CD4-positive, alpha-beta T cell (primary cell): ENCODE measurements at regions not wholly inside any gene's neighbourhood (a gene's known extent, or its start where the extent isn't known, plus 50 kb on each side); places are given as distances from the start of the nearest gene placed in this dataset.

Experiments used
- ATAC-seq: fragments of 200-7000 bp; cut with Tn5 transposase; one replicate; pipeline ENCODE4 v1.10.0; 2022; ENCODE audit warnings: mild to moderate bottlenecking; ENCODE audit not compliant: poor library complexity
- CTCF ChIA-PET: fragments of 350-600 bp; sonication (Branson Sonifier 250); formaldehyde crosslinking; loops from one replicate; lab custom pipeline; 2021; ENCODE audit warnings: antibody characterized with exemption, inconsistent platforms; lab: Charles Lee
- POLR2A ChIA-PET: fragments of 350-600 bp; sonication (Branson Sonifier 250); formaldehyde crosslinking; loops from one replicate; lab custom pipeline; 2021; ENCODE audit warnings: antibody characterized with exemption, inconsistent platforms; lab: Charles Lee
- DNase-seq, 14 experiments: peaks; one replicate each; pipeline ENCODE4 v3.0.0-alpha.2; 2013 to 2020; ENCODE audit warnings: mixed read lengths in 2 of 14
- H3K27ac ChIP-seq, 2 donors: one replicate each; pipeline versions ENCODE4 v1.5.1 to v1.7.0; 2013; ENCODE audit warnings: low read length in 2 of 2, low read depth in 1 of 2, mild to moderate bottlenecking in 1 of 2
- H3K27me3 ChIP-seq, 2 experiments: 1 replicate in 1 of 2; 2 replicates in 1 of 2; pipeline versions ENCODE4 v1.6.1 to v1.7.0; 2013; ENCODE audit warnings: low read length in 2 of 2, control low read depth in 1 of 2, mild to moderate bottlenecking in 1 of 2, moderate library complexity in 1 of 2; ENCODE audit not compliant: insufficient read depth in 2 of 2, control insufficient read depth in 1 of 2
- H3K36me3 ChIP-seq: one replicate; pipeline ENCODE4 v1.6.1; 2013; ENCODE audit warnings: low read length, control low read depth; ENCODE audit not compliant: insufficient read depth
- H3K4me1 ChIP-seq: one replicate; pipeline ENCODE4 v1.6.1; 2013; ENCODE audit warnings: low read length, control low read depth; ENCODE audit not compliant: insufficient read depth
- H3K4me3 ChIP-seq: one replicate; pipeline ENCODE4 v1.5.1; 2013; ENCODE audit warnings: mild to moderate bottlenecking, low read length, moderate library complexity
- H3K9me3 ChIP-seq, 2 experiments: 1 replicate in 1 of 2; 2 replicates in 1 of 2; pipeline versions ENCODE4 v1.6.1 to v1.7.0; 2013; ENCODE audit warnings: low read length in 2 of 2, mild to moderate bottlenecking in 2 of 2, control low read depth in 1 of 2, moderate library complexity in 1 of 2; ENCODE audit not compliant: control insufficient read depth in 1 of 2, insufficient read depth in 1 of 2
- H3K27ac Mint-ChIP-seq: one replicate; pipeline ENCODE4 v1.8.0; 2020; ENCODE audit warnings: mixed read lengths
- H3K27me3 Mint-ChIP-seq: one replicate; pipeline ENCODE4 v1.8.0; 2021; ENCODE audit warnings: mixed read lengths
- H3K36me3 Mint-ChIP-seq: one replicate; pipeline ENCODE4 v1.8.0; 2021; ENCODE audit warnings: low read depth, mixed read lengths
- H3K4me1 Mint-ChIP-seq: one replicate; pipeline ENCODE4 v1.8.0; 2021; ENCODE audit warnings: low read depth, mixed read lengths
- H3K4me3 Mint-ChIP-seq: one replicate; pipeline ENCODE4 v1.8.0; 2020; ENCODE audit warnings: mild to moderate bottlenecking, mixed read lengths
- H3K9me3 Mint-ChIP-seq: one replicate; pipeline ENCODE4 v1.8.0; 2020; ENCODE audit warnings: mixed read lengths
- CTCF ChIP-seq: fragments of 200-600 bp; IDR thresholded peaks from one replicate; pipeline ENCODE4 v1.8.0; 2022; ENCODE audit warnings: antibody characterized with exemption, mild to moderate bottlenecking
- intact Hi-C, 2 experiments: fragments of 100-400 bp; cut with DNase I in 1 of 2; cut with micrococcal nuclease in 1 of 2; formaldehyde crosslinking; loops; one replicate each; pipeline versions ENCODE4 v1.15.1 to v1.9.0; 2023 to 2025; cut with DNase I, micrococcal nuclease

GRCh38 chr15:77775373-77775772, 142.7 kb upstream of the LINGO1 start:
- intact Hi-C loops, result no loop called here
- ChIA-PET POLR2A (no interaction called here), CTCF (no interaction called here)
- Histone ChIP-seq H3K27me3 (no peaks in the 10 kb centered on the region), H3K4me1 (no peaks in the 10 kb centered on the region), H3K4me3 (no peak overlapping the region), H3K27ac (no peak overlapping the region), H3K9me3 (peaks cover 0 to 7% of the 10 kb centered on the region in 2 experiments), H3K36me3 (no peaks in the 10 kb centered on the region)
- no peak for TF ChIP-seq CTCF
- H3K27me3 Mint-ChIP-seq, result no peaks in the 10 kb centered on the region
- no peak overlapping the region for H3K4me3 Mint-ChIP-seq
- no peaks in the 10 kb centered on the region for H3K36me3 Mint-ChIP-seq
- DNase-seq (no peak), ATAC-seq (no peak)
- no peaks in the 10 kb centered on the region for H3K4me1 Mint-ChIP-seq
- peaks cover under 1% of the 10 kb centered on the region for H3K9me3 Mint-ChIP-seq
- H3K27ac Mint-ChIP-seq, result no peak overlapping the region

GRCh38 chr15:77774350-77774749, 141.6 kb upstream of the LINGO1 start:
- DNase-seq, result no peak
- CTCF ChIA-PET, result no interaction called here
- H3K27ac ChIP-seq, result no peak overlapping the region
- Mint-ChIP-seq H3K9me3 (no peaks in the 10 kb centered on the region), H3K27ac (no peak overlapping the region), H3K27me3 (no peaks in the 10 kb centered on the region), H3K4me3 (no peak overlapping the region), H3K36me3 (no peaks in the 10 kb centered on the region), H3K4me1 (no peaks in the 10 kb centered on the region)
- H3K9me3 ChIP-seq, result no peaks in the 10 kb centered on the region
- H3K27me3 ChIP-seq, result no peaks in the 10 kb centered on the region
- no peak for TF ChIP-seq CTCF
- no peaks in the 10 kb centered on the region for H3K36me3 ChIP-seq
- H3K4me1 ChIP-seq, result no peaks in the 10 kb centered on the region
- no peak for ATAC-seq
- intact Hi-C loops, result no loop called here
- POLR2A ChIA-PET, result no interaction called here
- H3K4me3 ChIP-seq, result no peak overlapping the region

- ATAC-seq, result no peak
- no peak overlapping the region for H3K27ac ChIP-seq
- no peak for TF ChIP-seq CTCF
- H3K36me3 ChIP-seq, result no peaks in the 10 kb centered on the region
- no peak overlapping the region for H3K4me3 Mint-ChIP-seq
- no peaks in the 10 kb centered on the region for H3K36me3 Mint-ChIP-seq
- DNase-seq, result no peak
- H3K9me3 ChIP-seq, result no peaks in the 10 kb centered on the region
- ChIA-PET CTCF (no interaction called here), POLR2A (no interaction called here)
- no peaks in the 10 kb centered on the region for H3K4me1 ChIP-seq
- no peak overlapping the region for H3K27ac Mint-ChIP-seq
- H3K27me3 Mint-ChIP-seq, result no peaks in the 10 kb centered on the region
- H3K27me3 ChIP-seq, result no peaks in the 10 kb centered on the region
- intact Hi-C loops, result no loop called here
- H3K4me3 ChIP-seq, result no peak overlapping the region
- H3K4me1 Mint-ChIP-seq, result no peaks in the 10 kb centered on the region
- no peaks in the 10 kb centered on the region for H3K9me3 Mint-ChIP-seq
Measured at GRCh38 chr15:77773903-77774302, 141.2 kb upstream of the LINGO1 start.
